Ecto neural progenitor cell (in vitro differentiated cells): ENCODE measurements at regions not wholly inside any gene's neighbourhood (a gene's known extent, or its start where the extent isn't known, plus 50 kb on each side); places are given as distances from the start of the nearest gene placed in this dataset.
A peak's percentile ranks its signal among the peaks of the same experiment; 100 is the strongest.
"Not testable (repeated sequence)": the region's sequence is repeated elsewhere in the genome, so short reads cannot be mapped to it uniquely, and the experiment has no call there.

ENCODE experiments used
- DNase-seq: peaks from one replicate; pipeline ENCODE4 v3.0.0-alpha.2; 2018; ENCODE audit warnings: low spot score

DNA sequence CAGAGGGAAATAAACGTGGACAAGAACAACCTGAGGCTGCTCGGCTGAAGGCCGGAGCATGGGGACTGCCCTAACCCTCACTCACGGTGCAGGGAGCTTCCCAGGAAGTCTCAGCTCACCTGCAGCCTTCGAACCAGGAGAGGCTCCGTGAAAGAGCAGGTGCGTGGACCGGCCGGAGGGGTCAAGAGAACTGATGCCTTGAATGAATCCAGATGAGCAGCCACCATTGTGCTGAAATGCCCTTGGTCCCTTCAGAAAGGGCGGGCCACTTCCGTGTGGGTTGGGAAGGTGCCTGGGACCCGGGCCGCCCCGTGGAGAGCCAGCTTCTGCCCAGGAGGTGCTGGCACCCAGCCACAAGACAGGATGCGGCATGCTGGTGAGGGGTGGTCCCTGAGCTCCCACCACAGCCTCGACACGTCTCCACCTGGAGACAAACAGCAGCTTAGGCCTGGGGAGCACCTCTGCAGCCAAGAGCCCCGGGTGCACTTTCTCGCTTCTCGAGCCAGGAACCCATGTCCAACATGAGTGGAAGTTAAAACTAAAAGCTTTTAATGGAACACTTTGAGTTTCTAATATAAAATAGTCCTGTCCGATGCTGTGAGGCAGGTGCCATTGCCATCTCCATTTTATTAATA, 83.5 kb downstream of the TTLL2 start:
- peak; percentile 43 for DNase-seq

DNA sequence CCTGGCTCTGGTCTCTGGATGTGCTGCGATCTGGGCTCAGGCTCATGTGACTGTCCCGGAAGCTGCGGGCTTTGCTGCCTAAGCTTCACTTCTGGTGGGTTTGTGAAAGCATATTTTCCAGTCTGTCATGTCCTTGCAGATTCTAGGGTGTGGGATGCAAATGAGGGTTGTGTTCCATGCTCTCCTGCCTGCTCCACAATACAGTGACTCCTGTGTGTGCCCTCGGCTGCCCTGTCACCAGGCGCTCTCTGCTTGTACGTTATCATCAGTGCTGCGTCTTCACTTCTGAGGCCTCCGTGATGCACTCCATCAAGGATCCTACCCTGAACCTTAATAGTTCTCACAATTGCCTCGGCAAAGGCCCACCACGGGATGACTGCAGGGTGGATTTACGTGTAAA, 84.2 kb downstream of the TTLL2 start:
- peak; percentile 31 for DNase-seq

DNA sequence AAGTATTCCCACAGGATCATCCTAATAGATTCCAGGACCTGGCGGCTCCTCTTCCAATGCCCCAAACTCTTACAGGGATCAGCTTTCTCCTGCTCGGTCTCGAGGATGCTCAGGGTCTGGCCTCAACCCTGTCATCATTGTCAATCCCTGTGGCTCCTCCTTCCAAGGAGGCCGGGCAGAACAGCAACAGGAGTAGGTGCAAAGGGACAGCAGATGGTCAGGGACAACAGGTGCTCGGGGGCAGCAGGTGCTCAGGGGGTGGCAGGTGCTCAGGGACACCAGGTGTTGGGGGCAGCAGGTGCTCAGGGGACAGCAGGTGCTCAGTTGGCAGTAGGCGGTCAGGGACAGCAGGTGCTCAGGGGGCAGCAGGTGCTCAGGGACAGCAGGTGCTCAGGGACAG, 84.8 kb downstream of the TTLL2 start:
- peak; percentile 37 for DNase-seq

DNA sequence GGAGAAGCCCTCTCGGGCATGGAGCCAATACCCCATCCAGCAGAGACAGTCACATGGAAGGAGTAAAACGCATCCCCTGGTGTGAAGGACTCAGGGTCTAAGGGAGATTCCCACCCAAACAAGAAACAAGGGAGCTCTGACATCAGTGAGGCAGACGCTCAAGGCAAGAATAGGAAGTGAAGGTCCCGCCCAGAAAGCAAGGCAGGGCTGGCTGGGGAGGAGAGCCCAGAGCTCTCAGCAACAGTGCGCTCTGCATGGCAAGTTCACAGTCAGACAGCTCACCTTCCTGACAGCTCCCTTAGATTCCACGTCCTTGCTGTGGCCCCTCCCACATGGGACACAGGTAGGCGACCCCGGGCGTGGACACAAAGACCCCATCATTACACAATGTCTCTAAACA, 85.6 kb downstream of the TTLL2 start:
- peak; percentile 30 for DNase-seq

DNA sequence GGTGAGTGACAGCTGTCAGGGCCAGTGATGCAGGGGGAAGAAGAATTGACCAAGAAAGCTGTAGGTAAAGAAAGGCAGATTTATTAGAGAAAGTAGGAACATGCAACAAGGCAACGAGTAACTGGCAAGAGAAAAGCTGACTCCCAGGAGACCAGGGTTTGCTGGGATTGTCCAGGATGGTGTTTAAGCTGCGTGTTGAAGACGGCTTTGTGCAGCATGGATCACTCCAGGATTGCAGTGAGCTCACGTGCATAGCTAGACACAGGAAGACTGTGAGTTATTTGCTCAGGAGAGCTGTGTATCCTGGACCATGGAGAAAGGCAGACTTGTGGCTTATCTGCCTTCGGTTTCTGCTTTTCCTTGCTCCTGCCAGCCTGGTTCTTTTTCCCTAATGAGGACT, 87.6 kb downstream of the TTLL2 start:
- peak; percentile 21 for DNase-seq

DNA sequence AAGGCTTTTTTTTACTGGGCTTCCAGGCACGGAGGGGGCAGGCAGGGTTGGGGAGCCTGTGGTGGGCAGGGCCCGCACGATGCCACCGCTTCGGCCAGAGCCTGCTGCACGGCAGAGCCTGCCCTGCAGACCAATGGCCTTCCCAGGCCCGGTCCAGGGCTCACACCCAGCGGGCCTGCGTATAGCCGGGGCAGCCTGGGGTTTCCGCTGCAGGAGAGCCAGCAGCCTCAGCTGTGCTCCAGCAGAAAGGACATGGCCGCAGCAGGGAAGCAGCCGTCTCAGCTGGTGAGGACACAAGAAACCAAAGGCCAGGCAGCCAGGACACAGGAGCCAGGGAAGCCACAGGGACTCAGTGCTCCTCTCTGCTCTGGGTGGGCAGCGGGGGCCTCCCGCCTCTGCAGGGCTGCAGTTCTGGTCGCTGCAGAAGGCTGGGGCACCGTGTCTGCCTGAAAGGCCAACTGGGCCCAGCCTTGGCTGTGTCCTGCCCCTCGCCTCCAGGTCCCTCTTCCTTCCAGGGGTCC, 90.6 kb downstream of the TTLL2 start:
- peak; percentile 46 for DNase-seq

DNA sequence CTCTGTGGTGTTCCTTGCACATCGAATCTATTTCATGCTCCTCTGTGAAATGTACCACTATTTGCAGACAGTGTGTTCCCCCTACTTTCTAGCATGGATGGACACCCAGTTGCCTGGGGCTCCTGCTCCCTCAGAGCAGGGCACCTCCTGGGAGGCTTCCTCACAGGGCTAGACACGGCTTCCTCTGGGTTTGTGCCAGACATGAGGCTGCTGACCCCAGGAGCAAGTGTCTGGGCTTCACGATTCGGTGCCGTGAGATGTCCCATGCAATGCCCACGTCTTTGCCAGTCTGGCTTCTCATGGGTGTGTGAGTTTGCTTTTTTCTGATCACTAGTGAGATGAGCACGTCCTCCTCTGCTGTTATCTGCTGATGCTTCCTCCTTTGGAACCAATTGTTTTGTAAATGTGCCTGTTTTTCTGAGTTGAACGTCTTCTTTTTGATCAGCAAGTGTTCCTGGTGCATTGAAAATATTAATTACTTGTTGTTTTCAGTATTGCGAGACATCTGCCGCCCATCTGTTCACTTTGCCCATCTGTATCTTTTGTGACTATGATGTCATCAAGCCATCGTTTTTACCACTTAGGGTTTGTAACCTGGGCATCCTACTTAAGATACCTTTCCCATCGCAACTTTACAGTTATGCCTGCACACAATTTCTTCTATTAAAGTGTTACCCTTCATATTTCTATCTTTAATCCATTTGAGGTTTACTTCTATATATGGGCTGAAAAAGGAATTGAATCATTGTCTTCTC, 92.0 kb downstream of the TTLL2 start:
- DNase-seq: peak; percentile 41

DNA sequence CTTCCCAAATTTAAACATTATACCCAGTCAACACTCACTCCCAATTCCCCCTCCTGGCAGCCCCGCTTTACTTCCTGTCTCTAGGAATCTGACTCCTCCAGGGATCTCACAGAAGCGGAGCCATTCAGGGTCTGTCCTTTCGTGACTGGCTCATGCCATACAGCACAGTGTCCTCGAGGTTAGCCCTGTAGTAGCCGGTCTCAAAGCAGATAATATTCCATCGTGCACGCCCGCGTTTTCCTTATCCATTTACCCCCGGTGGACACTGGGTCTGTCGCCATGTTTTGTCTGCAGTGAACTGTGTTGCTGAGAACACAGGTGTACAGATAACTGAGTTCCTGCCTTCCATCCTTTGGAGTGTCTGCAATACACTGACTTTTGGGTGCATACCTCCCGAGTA, 95.3 kb downstream of the TTLL2 start:
- DNase-seq: peak; percentile 43

DNA sequence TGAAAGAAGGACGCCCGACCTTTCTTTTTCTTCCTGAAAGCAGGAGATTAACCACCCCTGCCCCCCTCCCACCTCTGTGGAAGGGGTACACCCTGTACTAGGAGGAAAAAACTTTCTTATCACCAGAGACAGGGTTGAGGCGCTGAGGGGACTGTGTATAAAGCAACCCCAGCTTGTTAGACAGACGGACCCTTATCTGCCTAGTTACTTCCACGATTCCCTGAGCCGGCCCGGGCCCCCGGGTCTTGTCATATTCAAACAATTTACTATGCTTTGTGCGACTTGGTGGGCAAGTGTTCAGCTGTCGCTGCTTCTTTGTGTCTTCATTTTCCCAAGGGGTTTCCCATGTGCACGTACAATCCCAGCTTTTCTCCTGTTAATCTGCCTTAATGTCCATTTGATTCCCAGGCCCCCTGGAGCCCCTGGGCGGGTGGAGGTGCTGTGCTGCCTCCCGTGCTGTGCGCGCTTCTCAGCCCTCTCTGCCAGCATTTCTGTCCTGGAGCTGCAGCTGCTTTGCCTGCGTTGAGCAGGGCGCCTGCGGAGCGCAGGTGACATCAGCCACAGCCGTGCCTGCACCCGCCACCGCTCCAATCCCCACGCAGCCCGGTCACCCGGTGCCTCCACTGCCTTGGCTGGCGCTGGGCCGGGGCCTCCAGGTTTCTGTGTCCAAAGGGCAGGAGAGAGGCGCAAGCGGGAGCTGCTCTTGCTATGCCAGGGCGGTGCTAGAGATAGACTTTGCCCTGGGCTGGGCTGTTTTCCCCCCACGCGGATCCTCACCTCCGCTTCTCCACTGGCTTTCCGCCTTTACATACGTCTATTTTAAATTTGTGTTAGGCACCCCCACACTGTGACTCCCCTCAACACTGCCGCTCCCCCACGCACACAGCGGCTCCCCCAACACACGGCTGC, 96.2 kb downstream of the TTLL2 start:
- DNase-seq: peak; percentile 50

DNA sequence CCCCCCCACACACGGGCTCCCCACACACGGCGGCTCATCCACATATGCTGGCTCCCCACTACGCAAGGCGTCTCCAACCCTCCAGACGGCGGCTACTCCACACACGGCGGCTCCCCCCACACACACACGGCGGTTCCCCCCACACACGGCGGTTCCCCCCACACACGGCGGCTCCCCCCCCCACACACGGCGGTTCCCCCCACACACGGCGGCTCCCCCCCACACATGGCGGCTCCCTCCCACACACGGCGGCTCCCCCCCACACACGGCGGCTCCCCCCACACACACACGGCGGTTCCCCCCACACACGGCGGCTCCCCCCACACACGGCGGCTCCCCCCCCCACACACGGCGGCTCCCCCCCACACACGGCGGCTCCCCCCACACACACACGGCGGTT, 97.1 kb downstream of the TTLL2 start:
- not testable (repeated sequence) for DNase-seq

DNA sequence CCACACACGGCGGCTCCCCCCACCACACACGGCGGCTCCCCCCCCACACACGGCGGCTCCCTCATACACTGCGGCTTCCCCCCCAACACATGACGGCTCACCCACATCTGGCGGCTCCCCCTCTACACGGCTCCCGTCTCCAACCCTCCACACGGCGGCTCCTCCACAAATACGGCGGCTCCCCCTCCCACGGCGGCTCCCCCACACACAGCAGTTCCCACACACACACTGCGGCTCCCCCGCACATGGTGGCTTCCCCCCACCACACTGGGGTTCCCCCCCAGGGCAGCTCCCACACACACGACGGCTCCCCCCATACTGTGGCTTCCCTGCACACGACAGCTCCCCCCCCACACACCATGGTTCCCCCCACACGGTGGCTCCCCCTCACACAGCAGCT, 98.0 kb downstream of the TTLL2 start:
- peak; percentile 35 for DNase-seq

DNA sequence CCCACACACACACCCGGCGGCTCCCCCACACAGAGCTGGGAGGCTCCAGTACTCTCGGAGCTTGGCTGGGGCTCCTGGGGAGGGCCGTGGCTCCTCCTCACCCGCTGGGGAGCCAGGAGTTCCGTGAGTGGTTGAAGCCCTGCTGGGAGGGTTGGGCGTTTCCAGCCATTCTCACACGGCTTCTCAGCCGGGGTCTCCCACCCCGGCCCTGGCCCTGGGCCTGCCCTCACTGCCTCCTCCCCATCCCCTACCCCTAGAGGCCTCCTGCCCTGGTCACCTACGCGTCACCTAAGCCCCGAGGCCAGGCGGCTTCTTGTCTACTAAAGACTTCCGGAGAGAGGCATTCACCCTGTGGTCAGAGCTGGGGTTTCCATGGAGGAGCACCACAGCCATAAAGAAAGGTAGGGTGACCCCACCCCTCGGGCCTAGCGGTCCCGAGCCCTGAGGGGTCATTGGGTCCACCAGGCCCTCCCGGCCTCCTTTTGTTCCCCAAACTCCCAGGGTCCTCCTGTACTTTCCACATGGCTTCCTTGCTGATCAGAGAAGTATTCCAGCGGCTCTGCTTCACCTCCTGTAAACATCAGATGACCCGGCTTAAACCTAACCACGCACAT, 99.3 kb downstream of the TTLL2 start:
- peak; percentile 49 for DNase-seq

DNA sequence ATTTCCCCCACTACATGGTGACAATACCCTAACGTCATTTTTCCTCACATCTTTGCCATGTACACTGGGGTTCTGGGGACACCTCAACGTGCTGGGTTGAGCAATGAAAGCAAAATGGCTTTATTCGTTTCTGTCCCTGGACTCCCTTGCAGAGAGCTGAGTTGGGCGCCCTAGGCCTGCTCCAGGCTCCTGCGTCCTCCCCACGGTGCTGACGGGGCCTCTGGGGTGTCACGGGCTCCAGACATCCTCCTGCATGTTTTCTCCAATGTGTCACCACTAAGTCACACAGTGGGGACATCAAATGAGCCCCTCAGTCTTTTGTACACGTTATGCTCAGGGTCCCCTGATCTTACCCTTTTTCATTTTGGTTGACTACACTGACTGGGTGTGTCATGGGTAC, 99.8 kb downstream of the TTLL2 start:
- DNase-seq: peak; percentile 35

DNA sequence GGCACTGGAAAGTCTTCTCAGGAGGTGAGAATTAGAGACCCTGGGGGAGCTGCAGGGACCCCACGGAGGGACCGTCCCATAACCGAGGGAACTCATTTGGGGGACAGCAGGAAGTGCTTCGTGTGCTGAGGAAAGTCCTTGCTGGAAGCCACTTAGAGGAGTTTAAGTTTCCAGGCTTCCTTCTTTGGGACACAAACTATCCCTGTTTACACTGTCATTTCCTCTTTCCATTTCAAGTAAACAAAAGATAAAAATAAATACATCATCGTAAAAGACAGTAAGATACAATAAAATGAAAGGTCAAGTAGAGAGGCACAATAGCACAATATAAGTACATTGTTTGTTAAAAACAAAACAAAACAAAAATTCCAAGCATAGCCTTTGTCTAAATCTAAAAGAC, 101.2 kb downstream of the TTLL2 start:
- no peak for DNase-seq

DNA sequence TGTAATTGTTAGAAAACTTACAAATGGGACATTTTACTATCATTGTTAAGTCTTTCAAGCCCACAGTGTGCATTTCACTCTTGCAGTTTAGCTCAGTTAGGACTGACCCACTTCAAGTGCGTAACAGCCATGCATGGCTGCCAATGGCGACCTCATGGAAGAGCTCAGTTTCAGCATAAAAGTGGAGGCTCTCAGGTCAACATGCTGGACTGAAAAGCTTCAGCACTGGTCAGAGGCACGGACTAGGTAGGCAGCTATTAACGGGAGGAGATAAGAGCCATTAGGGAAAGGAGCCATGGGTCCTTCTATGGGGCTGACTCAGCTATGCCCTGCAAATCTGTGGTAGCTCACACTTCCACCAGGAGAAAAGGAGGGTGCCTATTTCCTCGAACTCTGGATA, 101.8 kb downstream of the TTLL2 start:
- peak; percentile 22 for DNase-seq

DNA sequence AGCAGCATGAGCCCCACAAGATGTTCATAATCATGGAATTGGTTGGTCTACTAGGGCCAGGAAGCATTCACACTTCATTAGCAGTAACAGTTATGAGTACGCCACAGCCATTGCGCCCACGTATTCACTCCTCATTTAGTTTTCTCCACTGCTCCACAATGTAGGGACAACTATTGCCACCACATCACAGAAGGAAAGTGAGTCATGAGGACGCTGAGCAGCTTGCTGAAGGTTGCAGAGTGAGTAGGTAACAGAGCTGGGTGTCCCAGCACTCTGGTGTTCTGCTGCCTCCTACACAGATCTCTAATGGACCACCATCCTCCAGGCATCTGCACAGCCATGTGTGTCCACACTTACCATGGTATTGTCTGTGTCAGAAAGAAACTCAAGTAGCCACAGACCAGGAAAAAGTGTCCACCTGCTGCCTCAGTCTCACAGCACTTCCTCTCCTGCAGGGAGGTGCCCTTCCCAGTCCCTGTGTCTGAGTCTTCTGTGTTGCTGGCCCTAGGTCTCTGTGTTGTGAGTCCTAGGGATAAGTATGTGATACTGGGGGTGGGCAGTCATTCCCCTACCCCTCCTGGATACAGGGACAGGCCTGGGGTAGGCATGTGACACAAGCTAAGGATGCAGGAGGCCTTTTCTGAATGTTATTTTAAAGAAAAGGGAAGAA, 103.9 kb downstream of the TTLL2 start:
- DNase-seq: no peak

DNA sequence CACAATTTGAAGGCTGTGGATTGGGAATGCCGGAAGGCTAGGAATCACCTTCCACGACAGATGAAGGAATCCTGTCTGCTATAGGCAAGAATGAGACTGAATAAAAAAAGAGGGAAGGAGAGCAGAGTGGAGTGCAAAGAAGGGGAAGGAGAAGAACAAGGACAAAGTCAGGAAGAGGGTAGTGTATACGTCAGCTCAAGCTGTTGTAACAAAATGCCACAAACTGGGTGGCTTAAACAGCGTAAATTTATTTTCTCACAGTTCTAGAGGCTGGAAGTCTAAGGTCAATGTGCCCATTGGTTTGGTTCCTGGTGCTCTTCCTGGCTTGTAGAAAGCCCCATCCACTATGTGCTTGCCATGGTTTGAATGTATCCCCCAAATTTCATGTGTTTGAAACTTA, 104.5 kb downstream of the TTLL2 start:
- no peak for DNase-seq

DNA sequence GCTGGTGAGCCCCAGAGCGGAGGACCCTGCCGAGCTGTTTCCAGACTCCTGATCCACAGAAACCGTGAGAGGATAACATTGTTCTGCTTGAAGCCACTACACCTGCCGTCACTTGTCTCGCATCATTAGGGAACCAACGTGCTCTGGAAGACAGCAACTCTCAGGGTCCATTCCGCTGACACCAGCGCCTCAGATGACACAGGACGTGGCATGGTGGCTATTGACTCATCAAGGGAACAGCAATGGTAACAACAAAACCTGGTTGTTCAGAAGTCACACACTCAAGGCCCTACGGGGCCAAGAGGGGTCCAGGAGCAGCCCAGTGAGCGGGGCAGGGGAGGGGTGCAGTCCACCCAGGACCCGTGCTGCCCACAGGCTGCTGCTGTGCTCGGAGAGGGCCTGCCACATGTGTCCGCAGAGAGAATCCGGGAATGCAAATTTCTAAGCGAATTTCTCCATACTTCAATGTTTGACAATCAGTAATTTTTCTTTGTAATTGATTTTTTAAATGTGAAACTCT, 110.4 kb downstream of the TTLL2 start:
- no peak for DNase-seq

DNA sequence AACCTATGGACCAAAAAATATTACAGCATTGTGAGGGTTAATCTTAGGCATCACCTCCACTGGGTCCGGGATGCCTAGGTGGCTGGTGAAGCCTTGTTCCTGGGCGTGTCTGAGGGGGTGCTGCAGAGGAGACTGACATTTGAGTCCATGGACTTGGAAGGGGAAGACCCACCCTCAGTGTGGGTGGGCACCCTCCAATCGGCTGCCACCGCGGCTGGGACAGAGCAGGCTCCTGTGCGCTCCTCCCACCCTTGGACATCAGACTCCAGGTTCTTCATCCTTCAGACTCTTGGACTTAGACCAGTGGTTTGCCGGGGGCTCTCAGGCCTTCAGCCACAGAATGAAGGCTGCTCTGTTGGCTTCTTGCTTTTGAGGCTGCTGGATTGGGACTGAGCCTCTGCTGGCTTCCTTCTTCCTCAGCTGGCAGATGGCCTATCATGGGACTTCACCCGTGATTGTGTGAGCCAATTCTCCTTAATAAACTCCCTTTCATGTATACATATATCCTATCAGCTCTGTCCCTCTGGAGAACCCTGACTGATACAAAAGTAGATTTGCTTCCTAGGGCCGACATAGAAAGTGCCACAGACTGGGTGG, 113.1 kb downstream of the TTLL2 start:
- DNase-seq: no peak

DNA sequence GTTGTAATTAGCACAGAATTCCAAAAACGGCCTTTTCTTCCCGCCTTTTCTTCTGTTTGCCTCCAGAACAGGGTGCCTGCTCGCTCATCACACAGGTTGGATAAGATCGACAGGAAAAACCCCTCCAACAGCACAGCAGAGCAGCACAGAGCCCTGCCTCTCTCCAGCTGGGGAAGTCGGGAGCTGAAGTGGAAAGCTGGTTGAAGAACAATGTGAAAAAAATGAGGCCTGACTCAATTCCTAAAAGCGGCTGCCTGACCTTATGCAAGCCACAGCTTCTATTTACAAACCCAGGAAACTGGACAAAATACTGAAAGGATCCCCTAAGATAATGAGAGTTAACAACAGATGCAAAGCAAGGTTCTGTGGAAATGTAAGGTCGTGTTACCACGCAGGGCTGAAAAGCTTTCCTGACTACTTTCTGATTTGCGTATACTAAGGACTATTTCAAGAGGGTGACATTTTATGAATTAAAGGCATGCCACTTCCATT, 116.9 kb downstream of the TTLL2 start:
- peak; percentile 65 for DNase-seq

DNA sequence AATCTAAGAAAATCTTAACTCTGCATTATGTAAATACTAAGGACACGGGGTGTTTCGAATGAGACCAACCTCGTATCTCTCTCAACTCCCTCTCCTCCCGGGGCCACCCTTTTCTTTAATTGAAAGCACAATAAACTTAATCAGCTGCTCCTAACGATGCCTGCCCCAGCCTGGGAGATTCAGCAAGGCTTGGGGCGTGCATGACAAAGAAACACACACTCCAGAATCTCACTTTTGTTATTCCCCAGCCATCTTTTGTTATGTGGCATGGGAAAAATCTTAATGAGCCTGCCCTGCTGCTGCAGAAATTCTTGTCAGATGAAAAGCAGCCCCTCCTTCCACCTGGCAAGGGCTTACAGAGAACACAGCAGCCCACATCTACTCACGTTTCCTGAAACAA, 117.4 kb downstream of the TTLL2 start:
- DNase-seq: peak; percentile 75
